ENCODE measurements at regions not wholly inside any gene's neighbourhood (a gene's known extent, or its start where the extent isn't known, plus 50 kb on each side); places are given as distances from the start of the nearest gene placed in this dataset.

DNA sequence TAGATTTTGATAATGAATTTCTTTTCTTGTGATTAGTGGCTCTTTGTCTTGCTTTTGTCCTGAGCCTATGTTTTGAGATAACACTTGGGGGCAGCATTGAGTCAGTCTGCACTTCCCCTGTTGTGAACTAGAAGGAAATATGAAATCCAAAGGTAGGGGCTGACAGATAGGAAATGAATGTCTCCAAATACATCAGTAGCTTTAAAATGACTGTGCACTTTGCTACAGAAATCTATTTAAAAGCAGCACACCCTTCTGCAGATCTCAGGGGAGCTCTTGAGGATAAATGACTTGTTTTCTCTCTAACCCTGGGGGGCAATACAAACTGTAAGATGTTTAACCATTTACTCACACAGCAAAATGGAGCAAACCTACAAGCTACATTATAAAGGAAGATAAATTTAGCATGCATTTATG is 176.0 kb upstream of the MYO3A start:
- TF ChIP-seq, protein P1, sequence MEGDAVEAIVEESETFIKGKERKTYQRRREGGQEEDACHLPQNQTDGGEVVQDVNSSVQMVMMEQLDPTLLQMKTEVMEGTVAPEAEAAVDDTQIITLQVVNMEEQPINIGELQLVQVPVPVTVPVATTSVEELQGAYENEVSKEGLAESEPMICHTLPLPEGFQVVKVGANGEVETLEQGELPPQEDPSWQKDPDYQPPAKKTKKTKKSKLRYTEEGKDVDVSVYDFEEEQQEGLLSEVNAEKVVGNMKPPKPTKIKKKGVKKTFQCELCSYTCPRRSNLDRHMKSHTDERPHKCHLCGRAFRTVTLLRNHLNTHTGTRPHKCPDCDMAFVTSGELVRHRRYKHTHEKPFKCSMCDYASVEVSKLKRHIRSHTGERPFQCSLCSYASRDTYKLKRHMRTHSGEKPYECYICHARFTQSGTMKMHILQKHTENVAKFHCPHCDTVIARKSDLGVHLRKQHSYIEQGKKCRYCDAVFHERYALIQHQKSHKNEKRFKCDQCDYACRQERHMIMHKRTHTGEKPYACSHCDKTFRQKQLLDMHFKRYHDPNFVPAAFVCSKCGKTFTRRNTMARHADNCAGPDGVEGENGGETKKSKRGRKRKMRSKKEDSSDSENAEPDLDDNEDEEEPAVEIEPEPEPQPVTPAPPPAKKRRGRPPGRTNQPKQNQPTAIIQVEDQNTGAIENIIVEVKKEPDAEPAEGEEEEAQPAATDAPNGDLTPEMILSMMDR (IDR thresholded peaks at IDR 0.05) = peak in 4 of 7 experiments; percentile 7 to 38 (median 36)
- no peak for TF ChIP-seq POLR2A (IDR thresholded peaks at IDR 0.05)

Data from stomach (tissue), 4 donors.